SIG-M5 treated with dmso at 0.1 percent for 504 hours (cell line): ENCODE measurements at regions not wholly inside any gene's neighbourhood (a gene's known extent, or its start where the extent isn't known, plus 50 kb on each side); places are given as distances from the start of the nearest gene placed in this dataset.
"Not testable (repeated sequence)": the region's sequence is repeated elsewhere in the genome, so short reads cannot be mapped to it uniquely, and the experiment has no call there.

Experiments
- DNase-seq: peaks from one replicate; lab custom pipeline; 2025; ENCODE audit not compliant: unreplicated experiment; lab: John Stamatoyannopoulos, UW

GRCh38 chr20:12717061-12717460, 291.7 kb upstream of the SPTLC3 start:
- no peak for DNase-seq

- DNase-seq, result no peak
These were observed 290.2 kb upstream of the SPTLC3 start for GRCh38 chr20:12718619-12719018.

GRCh38 chr20:12721636-12722035, 287.1 kb upstream of the SPTLC3 start:
- no peak for DNase-seq

- DNase-seq, result no peak
These were observed 286.7 kb upstream of the SPTLC3 start for GRCh38 chr20:12722091-12722490.

GRCh38 chr20:12723811-12724210, 285.0 kb upstream of the SPTLC3 start:
- DNase-seq, result no peak

GRCh38 chr20:12728782-12729181, 280.0 kb upstream of the SPTLC3 start:
- no peak for DNase-seq

GRCh38 chr20:12729326-12729725, 279.4 kb upstream of the SPTLC3 start:
- DNase-seq, result no peak

- DNase-seq, result no peak
These were observed 275.0 kb upstream of the SPTLC3 start for GRCh38 chr20:12733811-12734210.

GRCh38 chr20:12737497-12737896, 271.3 kb upstream of the SPTLC3 start:
- no peak for DNase-seq

- DNase-seq, result no peak
These were observed 270.9 kb upstream of the SPTLC3 start for GRCh38 chr20:12737900-12738299.

GRCh38 chr20:12740647-12741046, 268.1 kb upstream of the SPTLC3 start:
- DNase-seq, result no peak

GRCh38 chr20:12744037-12744436, 264.7 kb upstream of the SPTLC3 start:
- no peak for DNase-seq

GRCh38 chr20:12748359-12748994, 260.3 kb upstream of the SPTLC3 start:
- no peak for DNase-seq

GRCh38 chr20:12750221-12750620, 258.6 kb upstream of the SPTLC3 start:
- no peak for DNase-seq

GRCh38 chr20:12752900-12753693, 255.7 kb upstream of the SPTLC3 start:
- not testable (repeated sequence) for DNase-seq

- not testable (repeated sequence) for DNase-seq
These were observed 255.0 kb upstream of the SPTLC3 start for GRCh38 chr20:12753742-12754141.

GRCh38 chr20:12759493-12759892, 249.3 kb upstream of the SPTLC3 start:
- DNase-seq, result not testable (repeated sequence)

GRCh38 chr20:12762725-12763124, 246.0 kb upstream of the SPTLC3 start:
- no peak for DNase-seq

GRCh38 chr20:12763406-12763805, 245.4 kb upstream of the SPTLC3 start:
- DNase-seq, result no peak

GRCh38 chr20:12764053-12764452, 244.7 kb upstream of the SPTLC3 start:
- no peak for DNase-seq

- DNase-seq, result no peak
These were observed 243.9 kb upstream of the SPTLC3 start for GRCh38 chr20:12764851-12765250.

- no peak for DNase-seq
These were observed 234.8 kb upstream of the SPTLC3 start for GRCh38 chr20:12773936-12774335.

- DNase-seq, result no peak
These were observed 233.7 kb upstream of the SPTLC3 start for GRCh38 chr20:12775041-12775440.
